IMR-90 (cell line): ENCODE measurements at regions not wholly inside any gene's neighbourhood (a gene's known extent, or its start where the extent isn't known, plus 50 kb on each side); places are given as distances from the start of the nearest gene placed in this dataset.
"Not testable (repeated sequence)": the region's sequence is repeated elsewhere in the genome, so short reads cannot be mapped to it uniquely, and the experiment has no call there.

Source experiments
- ATAC-seq: fragments of 200-7000 bp; cut with Tn5 transposase; 2 replicates; pipeline ENCODE4 v1.9.1; 2020; ENCODE audit warnings: low read depth, mild to moderate bottlenecking, moderate library complexity
- BruUV-seq: library from RNA; stranded (reverse); fragments of 400-500 nt; replicated peaks from 2 replicates; lab custom pipeline; 2021; lab: Mats Ljungman, UMichigan
- CTCF ChIA-PET: fragments of 300-600 bp; formaldehyde crosslinking; extraction: SDS; loops from one replicate; lab custom pipeline; 2021; ENCODE audit warnings: antibody characterized with exemption; lab: Yijun Ruan, JAX
- POLR2A ChIA-PET: fragments of 300-600 bp; sonication (Branson Sonifier 250); formaldehyde crosslinking; loops from one replicate; lab custom pipeline; 2022; ENCODE audit warnings: antibody characterized with exemption; ENCODE audit not compliant: unreplicated experiment; lab: Charles Lee
- DNase-seq: peaks from one replicate; pipeline ENCODE4 v3.0.0; 2013
- H2AFZ ChIP-seq: replicated peaks from 2 replicates; pipeline ENCODE3; 2013; ENCODE audit warnings: low read length, mild to moderate bottlenecking; ENCODE audit not compliant: poor library complexity
- H2AK5ac ChIP-seq: 2 replicates; pipeline ENCODE4 v1.6.1; 2013; ENCODE audit warnings: low read depth, low read length, inconsistent platforms
- H2AK9ac ChIP-seq: replicated peaks from 2 replicates; pipeline ENCODE3; 2013; ENCODE audit warnings: mild to moderate bottlenecking, low read depth, low read length, moderate library complexity; ENCODE audit not compliant: poor library complexity
- H2BK120ac ChIP-seq: 2 replicates; pipeline ENCODE4 v1.6.1; 2013; ENCODE audit warnings: low read depth, low read length, inconsistent platforms
- H2BK15ac ChIP-seq: 3 replicates; pipeline ENCODE4 v1.6.1; 2013; ENCODE audit warnings: low read depth, low read length, inconsistent platforms
- H2BK20ac ChIP-seq: 2 replicates; pipeline ENCODE4 v1.6.1; 2013; ENCODE audit warnings: low read depth, mild to moderate bottlenecking, inconsistent platforms, low read length, moderate library complexity
- H2BK5ac ChIP-seq: 2 replicates; pipeline ENCODE4 v1.6.1; 2013; ENCODE audit warnings: mild to moderate bottlenecking, low read depth, low read length, inconsistent platforms; ENCODE audit not compliant: poor library complexity, severe bottlenecking
- H3K14ac ChIP-seq: replicated peaks from 2 replicates; pipeline ENCODE4 v1.6.1; 2013; ENCODE audit warnings: low read depth, low read length, inconsistent platforms
- H3K18ac ChIP-seq: 2 replicates; pipeline ENCODE4 v1.6.1; 2013; ENCODE audit warnings: low read depth, low read length, control low read depth
- H3K23ac ChIP-seq: 2 replicates; pipeline ENCODE4 v1.6.1; 2013; ENCODE audit warnings: low read depth, low read length, inconsistent platforms
- H3K27ac ChIP-seq: 2 replicates; pipeline ENCODE4 v1.5.1; 2013; ENCODE audit warnings: mild to moderate bottlenecking, control low read depth, low read length; ENCODE audit not compliant: insufficient read depth
- H3K27me3 ChIP-seq: 2 replicates; pipeline ENCODE4 v1.6.1; 2013; ENCODE audit warnings: low read length; ENCODE audit not compliant: control insufficient read depth, insufficient read depth
- H3K36me3 ChIP-seq: 2 replicates; pipeline ENCODE4 v1.6.1; 2013; ENCODE audit warnings: low read length, mixed read lengths; ENCODE audit not compliant: control insufficient read depth, insufficient read depth
- H3K4ac ChIP-seq: 2 replicates; pipeline ENCODE4 v1.6.1; 2013; ENCODE audit warnings: low read depth, low read length, inconsistent platforms
- H3K4me1 ChIP-seq: 2 replicates; pipeline ENCODE4 v1.6.1; 2013; ENCODE audit warnings: low read length, mixed read lengths; ENCODE audit not compliant: control insufficient read depth, insufficient read depth
- H3K4me2 ChIP-seq: 2 replicates; pipeline ENCODE4 v1.6.1; 2013; ENCODE audit warnings: low read depth, mild to moderate bottlenecking, control low read depth, low read length, moderate library complexity
- H3K4me3 ChIP-seq: 2 replicates; pipeline ENCODE4 v1.5.1; 2013; ENCODE audit warnings: low read depth, mild to moderate bottlenecking, control low read depth, low read length, moderate library complexity; ENCODE audit not compliant: insufficient read depth
- H3K56ac ChIP-seq: 2 replicates; pipeline ENCODE4 v1.6.1; 2013; ENCODE audit warnings: low read length, inconsistent platforms; ENCODE audit not compliant: insufficient read depth; ENCODE audit errors: extremely low read depth
- H3K79me1 ChIP-seq, 2 experiments: 2 replicates each; pipeline ENCODE4 v1.6.1; 2013; ENCODE audit warnings: low read length in 2 of 2, inconsistent platforms in 1 of 2, low read depth in 1 of 2
- H3K9ac ChIP-seq: 2 replicates; pipeline ENCODE4 v1.6.1; 2013; ENCODE audit warnings: low read depth, low read length, control low read depth
- H3K9me1 ChIP-seq: 2 replicates; pipeline ENCODE4 v1.6.1; 2013; ENCODE audit warnings: low read length, inconsistent platforms; ENCODE audit not compliant: insufficient read depth
- H3K9me3 ChIP-seq: 2 replicates; pipeline ENCODE4 v1.6.1; 2013; ENCODE audit warnings: low read length; ENCODE audit not compliant: control insufficient read depth, insufficient read depth
- H4K20me1 ChIP-seq: 2 replicates; pipeline ENCODE4 v1.6.1; 2013; ENCODE audit warnings: low read length, inconsistent platforms; ENCODE audit not compliant: insufficient read depth
- H4K5ac ChIP-seq: 2 replicates; pipeline ENCODE4 v1.6.1; 2013; ENCODE audit warnings: mild to moderate bottlenecking, low read depth, low read length, control low read depth
- H4K8ac ChIP-seq, 2 experiments: 2 replicates each; pipeline ENCODE4 v1.6.1; 2013; ENCODE audit warnings: low read depth in 2 of 2, low read length in 2 of 2, control low read depth in 1 of 2, inconsistent platforms in 1 of 2
- H4K91ac ChIP-seq: 2 replicates; pipeline ENCODE4 v1.6.1; 2013; ENCODE audit warnings: low read depth, low read length, inconsistent platforms; ENCODE audit not compliant: insufficient read depth
- WGBS, 2 experiments: methylation state at CpG; one replicate each; pipeline versions ENCODE4 v1.1.5 to v1.1.7; 2013; ENCODE audit warnings: missing lambda C conversion rate in 2 of 2; ENCODE audit not compliant: insufficient read length in 1 of 2; ENCODE audit errors: extremely low coverage in 2 of 2; 5-methylcytosine and 5-hydroxymethylcytosine counted together
- dilution Hi-C: fragments of 300-500 bp; cut with HindIII; formaldehyde crosslinking; loops from one replicate; pipeline ENCODE4 v1.14.3; 2018; ENCODE audit warnings: low sequenced_read_pairs; ENCODE audit not compliant: unreplicated experiment
- in situ Hi-C: fragments of 300-500 bp; cut with MboI; formaldehyde crosslinking; loops from 3 replicates; pipeline ENCODE4 v1.14.3; 2019; ENCODE audit warnings: low sequenced_read_pairs, inconsistent platforms, mixed read lengths
- intact Hi-C: fragments of 100-400 bp; cut with micrococcal nuclease; formaldehyde crosslinking; loops from 2 replicates; pipeline ENCODE4 v1.10.0; 2022

DNA sequence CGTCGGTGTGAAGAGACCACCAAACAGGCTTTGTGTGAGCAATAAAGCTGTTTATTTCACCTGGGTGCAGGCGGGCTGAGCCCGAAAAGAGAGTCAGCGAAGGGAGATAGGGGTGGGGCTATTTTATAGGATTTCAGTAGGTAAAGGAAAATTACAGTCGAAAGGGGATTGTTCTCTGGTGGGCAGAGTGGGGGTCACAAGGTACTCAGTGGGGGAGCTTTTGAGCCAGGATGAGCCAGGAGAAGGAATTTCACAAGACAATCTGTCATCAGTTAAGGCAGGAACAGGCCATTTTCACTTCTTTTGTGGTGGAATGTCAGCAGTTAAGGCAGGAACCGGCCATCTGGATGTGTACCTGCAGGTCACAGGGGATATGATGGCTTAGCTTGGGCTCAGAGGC, 98.1 kb downstream of the RTP4 start:
- H3K4me1 ChIP-seq, H3K4me3 ChIP-seq, in situ Hi-C loops, ATAC-seq, H4K5ac ChIP-seq, H3K9me3 ChIP-seq, CTCF ChIA-PET, H4K91ac ChIP-seq, H2BK120ac ChIP-seq, H2AFZ ChIP-seq, H2AK9ac ChIP-seq, H3K36me3 ChIP-seq, H3K14ac ChIP-seq, dilution Hi-C loops, POLR2A ChIA-PET, H2BK20ac ChIP-seq, H2AK5ac ChIP-seq, H3K27ac ChIP-seq, intact Hi-C loops, H2BK15ac ChIP-seq, H4K20me1 ChIP-seq, H3K9ac ChIP-seq, H3K27me3 ChIP-seq, DNase-seq, H2BK5ac ChIP-seq, H3K9me1 ChIP-seq, H3K23ac ChIP-seq, H3K56ac ChIP-seq, H3K4me2 ChIP-seq, H3K18ac ChIP-seq, H3K4ac ChIP-seq, H4K8ac ChIP-seq, BruUV-seq, H3K79me1 ChIP-seq: not testable (repeated sequence)
- 30% methylated on average over 2 of the region's 7 CpGs; no CpG with 5 or more reads in 1 of the 2 experiments for WGBS, 2 experiments
